Parathyroid adenoma (tissue), 2 donors: ENCODE measurements at regions not wholly inside any gene's neighbourhood (a gene's known extent, or its start where the extent isn't known, plus 50 kb on each side); places are given as distances from the start of the nearest gene placed in this dataset.

Experiments
- H2AFZ ChIP-seq: fragments of 300-600 bp; sonication (generic); one replicate; pipeline ENCODE4 v1.7.0; 2017; ENCODE audit warnings: antibody characterized with exemption, mild to moderate bottlenecking
- H3K27ac ChIP-seq: fragments of 300-600 bp; sonication (generic); one replicate; pipeline ENCODE4 v1.7.0; 2017
- H3K27me3 ChIP-seq: fragments of 300-600 bp; sonication (generic); one replicate; pipeline ENCODE4 v1.7.0; 2017; ENCODE audit warnings: low read length; ENCODE audit not compliant: control insufficient read depth, insufficient read depth
- H3K36me3 ChIP-seq: fragments of 300-600 bp; sonication (generic); one replicate; pipeline ENCODE4 v1.7.0; 2017; ENCODE audit warnings: low read length; ENCODE audit not compliant: control insufficient read depth, insufficient read depth
- H3K4me1 ChIP-seq: fragments of 300-600 bp; sonication (generic); one replicate; pipeline ENCODE4 v1.7.0; 2017; ENCODE audit warnings: control low read depth
- H3K4me2 ChIP-seq: fragments of 300-600 bp; sonication (generic); one replicate; pipeline ENCODE4 v1.7.0; 2017; ENCODE audit warnings: low read length
- H3K4me3 ChIP-seq: fragments of 300-600 bp; sonication (generic); one replicate; pipeline ENCODE4 v1.7.0; 2017; ENCODE audit warnings: low read depth, low read length
- H3K79me2 ChIP-seq: fragments of 300-600 bp; sonication (generic); one replicate; pipeline ENCODE4 v1.7.0; 2017; ENCODE audit warnings: control low read depth
- H3K9ac ChIP-seq: fragments of 300-600 bp; sonication (generic); one replicate; pipeline ENCODE4 v1.7.0; 2017; ENCODE audit warnings: mild to moderate bottlenecking
- H3K9me3 ChIP-seq: fragments of 300-600 bp; sonication (generic); one replicate; pipeline ENCODE4 v1.7.0; 2017; ENCODE audit warnings: low read length; ENCODE audit not compliant: control insufficient read depth
- CTCF ChIP-seq: fragments of 300-600 bp; sonication (generic); IDR thresholded peaks from one replicate; pipeline ENCODE4 v1.7.0; 2017; ENCODE audit warnings: antibody characterized with exemption, mild to moderate bottlenecking
- donor health status: primary hyperparathyroidism.

- H3K36me3 ChIP-seq, result no peaks in the 10 kb centered on the region
- no peak overlapping the region for H3K27ac ChIP-seq
- H3K4me3 ChIP-seq, result no peak overlapping the region
- H3K4me2 ChIP-seq, result no peak overlapping the region
- no peaks in the 10 kb centered on the region for H3K4me1 ChIP-seq
- TF ChIP-seq CTCF, result no peak
- no peak overlapping the region for H3K9ac ChIP-seq
- no peaks in the 10 kb centered on the region for H3K9me3 ChIP-seq
- no peaks in the 10 kb centered on the region for H3K79me2 ChIP-seq
- H3K27me3 ChIP-seq, result no peaks in the 10 kb centered on the region
- no peak overlapping the region for H2AFZ ChIP-seq
Observed at GRCh38 chr5:69006030-69006429, 87.8 kb upstream of the SLC30A5 start.

- no peak overlapping the region for H3K27ac ChIP-seq
- no peaks in the 10 kb centered on the region for H3K79me2 ChIP-seq
- no peaks in the 10 kb centered on the region for H3K4me1 ChIP-seq
- no peaks in the 10 kb centered on the region for H3K9me3 ChIP-seq
- H3K9ac ChIP-seq, result no peak overlapping the region
- no peak overlapping the region for H3K4me3 ChIP-seq
- H2AFZ ChIP-seq, result no peak overlapping the region
- no peak for TF ChIP-seq CTCF
- no peaks in the 10 kb centered on the region for H3K27me3 ChIP-seq
- H3K4me2 ChIP-seq, result no peak overlapping the region
- H3K36me3 ChIP-seq, result no peaks in the 10 kb centered on the region
Observed at GRCh38 chr5:69007163-69007562, 86.7 kb upstream of the SLC30A5 start.

GRCh38 chr5:69007726-69008368, 86.0 kb upstream of the SLC30A5 start:
- Histone ChIP-seq H3K36me3 (no peaks in the 10 kb centered on the region), H3K4me3 (no peak overlapping the region), H3K27ac (no peak overlapping the region), H3K79me2 (no peaks in the 10 kb centered on the region), H3K9ac (no peak overlapping the region), H2AFZ (no peak overlapping the region), H3K27me3 (no peaks in the 10 kb centered on the region), H3K9me3 (no peaks in the 10 kb centered on the region), H3K4me1 (no peaks in the 10 kb centered on the region), H3K4me2 (no peak overlapping the region)
- TF ChIP-seq CTCF, result peak; percentile 95

GRCh38 chr5:69010476-69010875, 83.3 kb upstream of the SLC30A5 start:
- H3K4me1 ChIP-seq, result no peaks in the 10 kb centered on the region
- no peak overlapping the region for H3K4me2 ChIP-seq
- no peaks in the 10 kb centered on the region for H3K27me3 ChIP-seq
- no peak overlapping the region for H3K27ac ChIP-seq
- no peak overlapping the region for H3K4me3 ChIP-seq
- no peaks in the 10 kb centered on the region for H3K36me3 ChIP-seq
- TF ChIP-seq CTCF, result no peak
- H2AFZ ChIP-seq, result no peak overlapping the region
- no peaks in the 10 kb centered on the region for H3K79me2 ChIP-seq
- no peak overlapping the region for H3K9ac ChIP-seq
- H3K9me3 ChIP-seq, result no peaks in the 10 kb centered on the region

GRCh38 chr5:69011910-69012309, 81.9 kb upstream of the SLC30A5 start:
- Histone ChIP-seq H3K36me3 (no peaks in the 10 kb centered on the region), H3K4me3 (no peak overlapping the region), H3K27ac (no peak overlapping the region), H3K9ac (no peak overlapping the region), H3K4me1 (no peaks in the 10 kb centered on the region), H3K4me2 (no peak overlapping the region), H3K9me3 (no peaks in the 10 kb centered on the region), H2AFZ (no peak overlapping the region), H3K79me2 (no peaks in the 10 kb centered on the region), H3K27me3 (no peaks in the 10 kb centered on the region)
- no peak for TF ChIP-seq CTCF
